WTC11 (cell line): ENCODE measurements at regions not wholly inside any gene's neighbourhood (a gene's known extent, or its start where the extent isn't known, plus 50 kb on each side); places are given as distances from the start of the nearest gene placed in this dataset.

Source experiments
- KAT7 ChIP-seq: sonication (generic); formaldehyde crosslinking; IDR thresholded peaks from 2 replicates; pipeline ENCODE4 v1.8.1; 2023; ENCODE audit warnings: missing genetic modification reagents, mild to moderate bottlenecking, borderline replicate concordance
- TF ChIP-seq, protein P1 (sequence below): fragments of 200-600 bp; IDR thresholded peaks from 2 replicates; pipeline ENCODE4 v1.8.0; 2022; ENCODE audit warnings: antibody characterized with exemption

DNA sequence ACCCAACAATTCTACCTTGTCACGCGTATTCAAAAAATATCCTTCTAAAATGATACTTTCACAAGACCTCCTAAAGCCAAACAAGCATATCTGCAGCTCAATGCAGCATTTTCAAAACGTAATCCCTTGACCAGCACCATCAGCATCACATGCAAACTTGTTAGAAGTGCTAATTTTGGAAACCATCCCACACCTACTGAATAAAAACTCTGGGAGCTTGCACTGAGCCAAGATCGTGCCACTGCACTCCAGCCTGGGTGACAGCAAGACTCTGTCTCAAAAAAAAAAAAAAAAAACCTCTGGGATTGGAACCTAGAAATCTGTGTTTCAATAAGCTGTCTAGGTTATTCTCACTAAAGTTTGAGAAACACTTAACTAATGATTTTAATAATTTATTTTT is 223.3 kb upstream of the CCDC54 start:
- TF ChIP-seq, protein P1, sequence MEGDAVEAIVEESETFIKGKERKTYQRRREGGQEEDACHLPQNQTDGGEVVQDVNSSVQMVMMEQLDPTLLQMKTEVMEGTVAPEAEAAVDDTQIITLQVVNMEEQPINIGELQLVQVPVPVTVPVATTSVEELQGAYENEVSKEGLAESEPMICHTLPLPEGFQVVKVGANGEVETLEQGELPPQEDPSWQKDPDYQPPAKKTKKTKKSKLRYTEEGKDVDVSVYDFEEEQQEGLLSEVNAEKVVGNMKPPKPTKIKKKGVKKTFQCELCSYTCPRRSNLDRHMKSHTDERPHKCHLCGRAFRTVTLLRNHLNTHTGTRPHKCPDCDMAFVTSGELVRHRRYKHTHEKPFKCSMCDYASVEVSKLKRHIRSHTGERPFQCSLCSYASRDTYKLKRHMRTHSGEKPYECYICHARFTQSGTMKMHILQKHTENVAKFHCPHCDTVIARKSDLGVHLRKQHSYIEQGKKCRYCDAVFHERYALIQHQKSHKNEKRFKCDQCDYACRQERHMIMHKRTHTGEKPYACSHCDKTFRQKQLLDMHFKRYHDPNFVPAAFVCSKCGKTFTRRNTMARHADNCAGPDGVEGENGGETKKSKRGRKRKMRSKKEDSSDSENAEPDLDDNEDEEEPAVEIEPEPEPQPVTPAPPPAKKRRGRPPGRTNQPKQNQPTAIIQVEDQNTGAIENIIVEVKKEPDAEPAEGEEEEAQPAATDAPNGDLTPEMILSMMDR, result no peak
- TF ChIP-seq KAT7 (CRISPR knock-in tag), result no peak
